GM23338 (cell line): ENCODE measurements at regions not wholly inside any gene's neighbourhood (a gene's known extent, or its start where the extent isn't known, plus 50 kb on each side); places are given as distances from the start of the nearest gene placed in this dataset.

Experiments used
- ATAC-seq: fragments of 200-7000 bp; cut with Tn5 transposase; 3 replicates; pipeline ENCODE4 v1.9.1; 2020
- DNase-seq: peaks from one replicate; pipeline ENCODE4 v3.0.0-alpha.2; 2015; ENCODE audit warnings: low spot score
- H2AFZ ChIP-seq: fragments of 200-600 bp; sonication (generic); 2 replicates; pipeline ENCODE4 v1.8.0; 2016; ENCODE audit warnings: antibody characterized with exemption, mild to moderate bottlenecking, moderate library complexity
- H3F3A ChIP-seq: fragments of 200-600 bp; sonication (generic); replicated peaks from 2 replicates; pipeline ENCODE4 v1.8.0; 2017; ENCODE audit warnings: antibody characterized with exemption, mixed run types, low read depth
- H3K27ac ChIP-seq: fragments of 200-600 bp; sonication (generic); 2 replicates; pipeline ENCODE4 v1.6.1; 2016; ENCODE audit warnings: low read depth
- H3K27me3 ChIP-seq: fragments of 200-600 bp; sonication (generic); 2 replicates; pipeline ENCODE4 v1.8.0; 2016; ENCODE audit warnings: mild to moderate bottlenecking, mixed run types, moderate library complexity; ENCODE audit not compliant: insufficient read depth
- H3K36me3 ChIP-seq: fragments of 200-600 bp; sonication (generic); 2 replicates; pipeline ENCODE4 v1.8.0; 2016; ENCODE audit warnings: mild to moderate bottlenecking; ENCODE audit not compliant: insufficient read depth
- H3K4me1 ChIP-seq: fragments of 200-600 bp; sonication (generic); 2 replicates; pipeline ENCODE4 v1.8.0; 2016; ENCODE audit warnings: mild to moderate bottlenecking, moderate library complexity; ENCODE audit not compliant: insufficient read depth
- H3K4me2 ChIP-seq: fragments of 200-600 bp; sonication (generic); 2 replicates; pipeline ENCODE4 v1.7.1; 2017; ENCODE audit warnings: mixed run types
- H3K4me3 ChIP-seq: fragments of 200-600 bp; sonication (generic); 2 replicates; pipeline ENCODE4 v1.6.1; 2016; ENCODE audit warnings: mixed run types
- H3K79me2 ChIP-seq: fragments of 200-600 bp; sonication (generic); replicated peaks from 2 replicates; pipeline ENCODE4 v1.8.0; 2017; ENCODE audit warnings: mild to moderate bottlenecking; ENCODE audit not compliant: insufficient read depth
- H3K9me2 ChIP-seq: fragments of 200-600 bp; sonication (generic); 2 replicates; pipeline ENCODE4 v1.8.0; 2017; ENCODE audit not compliant: insufficient read depth
- H4K20me1 ChIP-seq: fragments of 200-600 bp; sonication (generic); replicated peaks from 2 replicates; pipeline ENCODE4 v1.8.0; 2017; ENCODE audit warnings: mild to moderate bottlenecking; ENCODE audit not compliant: insufficient read depth
- H3K27ac Mint-ChIP-seq: 2 replicates; pipeline ENCODE4 v1.8.0; 2020; ENCODE audit warnings: inconsistent platforms, mild to moderate bottlenecking, moderate library complexity, mixed read lengths
- H3K27me3 Mint-ChIP-seq: 3 replicates; pipeline ENCODE4 v1.8.0; 2022; ENCODE audit warnings: low read depth, mild to moderate bottlenecking, moderate library complexity, mixed read lengths, inconsistent platforms; ENCODE audit not compliant: insufficient read depth, poor library complexity
- H3K36me3 Mint-ChIP-seq: 3 replicates; pipeline ENCODE4 v1.8.0; 2021; ENCODE audit warnings: low read depth, mild to moderate bottlenecking, inconsistent platforms, moderate library complexity, mixed read lengths
- H3K4me1 Mint-ChIP-seq: 3 replicates; pipeline ENCODE4 v1.8.0; 2020; ENCODE audit warnings: mild to moderate bottlenecking, inconsistent platforms, mixed read lengths
- H3K4me3 Mint-ChIP-seq: 3 replicates; pipeline ENCODE4 v1.8.0; 2021; ENCODE audit warnings: moderate library complexity, mild to moderate bottlenecking, inconsistent platforms, mixed read lengths
- H3K9me3 Mint-ChIP-seq: 3 replicates; pipeline ENCODE4 v1.8.0; 2020; ENCODE audit warnings: moderate library complexity, mild to moderate bottlenecking, inconsistent platforms, mixed read lengths
- CREB1 ChIP-seq: fragments of 250-450 bp; sonication (Bioruptor Pico); IDR thresholded peaks from 2 replicates; pipeline ENCODE4 v1.5.0; 2020; ENCODE audit warnings: low read depth, mild to moderate bottlenecking, moderate library complexity
- EZH2phosphoT487 ChIP-seq: fragments of 200-600 bp; sonication (generic); IDR thresholded peaks from one replicate; pipeline ENCODE4 v1.8.1; 2018; ENCODE audit warnings: antibody characterized with exemption; ENCODE audit not compliant: unreplicated experiment
- JUNB ChIP-seq: IDR thresholded peaks from one replicate; pipeline ENCODE4 v1.6.1; 2016; ENCODE audit warnings: antibody characterized with exemption; ENCODE audit not compliant: unreplicated experiment
- NANOG ChIP-seq: IDR thresholded peaks from 2 replicates; pipeline ENCODE4 v1.6.1; 2016; ENCODE audit warnings: antibody characterized with exemption, borderline replicate concordance
- STAT1 ChIP-seq: IDR thresholded peaks from one replicate; pipeline ENCODE4 v1.6.1; 2016; ENCODE audit warnings: antibody characterized with exemption; ENCODE audit not compliant: unreplicated experiment
- ZNF331 ChIP-seq: fragments of 250-450 bp; sonication (Bioruptor Pico); IDR thresholded peaks from 2 replicates; pipeline ENCODE4 v1.5.0; 2020; ENCODE audit warnings: low read depth, mild to moderate bottlenecking, moderate library complexity
- TF ChIP-seq, protein P1 (sequence below): fragments of 250-450 bp; sonication (Bioruptor Pico); IDR thresholded peaks from 2 replicates; pipeline ENCODE4 v1.5.0; 2020; ENCODE audit warnings: mild to moderate bottlenecking, moderate library complexity

DNA sequence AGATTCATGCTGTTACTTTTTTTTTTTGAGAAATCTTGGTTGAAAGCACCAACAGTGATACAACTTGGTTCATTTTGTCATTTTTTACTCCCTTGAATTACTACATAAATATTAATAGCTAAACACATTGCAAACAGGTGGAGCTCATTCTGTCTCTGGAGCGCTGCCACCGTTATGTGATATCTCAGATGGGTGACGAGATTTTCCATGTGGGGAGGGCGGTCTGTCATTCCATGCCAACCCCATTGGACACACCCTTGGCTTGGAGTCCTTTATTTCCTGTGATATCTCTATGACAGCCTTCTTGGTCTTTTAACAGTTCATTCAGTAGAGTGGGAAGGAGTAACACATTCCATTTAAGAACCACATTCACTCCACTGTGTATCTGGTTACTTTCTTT is 794.8 kb downstream of the SATB2 start:
- no peaks in the 10 kb centered on the region for H3K9me3 Mint-ChIP-seq
- no peak for ATAC-seq
- Histone ChIP-seq H2AFZ (no peak overlapping the region), H3K4me1 (no peaks in the 10 kb centered on the region), H4K20me1 (no peaks in the 10 kb centered on the region), H3K79me2 (no peaks in the 10 kb centered on the region), H3F3A (no peaks in the 10 kb centered on the region), H3K9me2 (no peaks in the 10 kb centered on the region), H3K36me3 (no peaks in the 10 kb centered on the region), H3K27ac (no peak overlapping the region), H3K4me3 (no peak overlapping the region), H3K27me3 (no peaks in the 10 kb centered on the region), H3K4me2 (no peak overlapping the region)
- H3K27me3 Mint-ChIP-seq = peaks cover 4% of the 10 kb centered on the region
- no peak overlapping the region for H3K4me3 Mint-ChIP-seq
- no peaks in the 10 kb centered on the region for H3K4me1 Mint-ChIP-seq
- no peaks in the 10 kb centered on the region for H3K36me3 Mint-ChIP-seq
- TF ChIP-seq JUNB = no peak
- no peak for TF ChIP-seq EZH2phosphoT487
- TF ChIP-seq, protein P1, sequence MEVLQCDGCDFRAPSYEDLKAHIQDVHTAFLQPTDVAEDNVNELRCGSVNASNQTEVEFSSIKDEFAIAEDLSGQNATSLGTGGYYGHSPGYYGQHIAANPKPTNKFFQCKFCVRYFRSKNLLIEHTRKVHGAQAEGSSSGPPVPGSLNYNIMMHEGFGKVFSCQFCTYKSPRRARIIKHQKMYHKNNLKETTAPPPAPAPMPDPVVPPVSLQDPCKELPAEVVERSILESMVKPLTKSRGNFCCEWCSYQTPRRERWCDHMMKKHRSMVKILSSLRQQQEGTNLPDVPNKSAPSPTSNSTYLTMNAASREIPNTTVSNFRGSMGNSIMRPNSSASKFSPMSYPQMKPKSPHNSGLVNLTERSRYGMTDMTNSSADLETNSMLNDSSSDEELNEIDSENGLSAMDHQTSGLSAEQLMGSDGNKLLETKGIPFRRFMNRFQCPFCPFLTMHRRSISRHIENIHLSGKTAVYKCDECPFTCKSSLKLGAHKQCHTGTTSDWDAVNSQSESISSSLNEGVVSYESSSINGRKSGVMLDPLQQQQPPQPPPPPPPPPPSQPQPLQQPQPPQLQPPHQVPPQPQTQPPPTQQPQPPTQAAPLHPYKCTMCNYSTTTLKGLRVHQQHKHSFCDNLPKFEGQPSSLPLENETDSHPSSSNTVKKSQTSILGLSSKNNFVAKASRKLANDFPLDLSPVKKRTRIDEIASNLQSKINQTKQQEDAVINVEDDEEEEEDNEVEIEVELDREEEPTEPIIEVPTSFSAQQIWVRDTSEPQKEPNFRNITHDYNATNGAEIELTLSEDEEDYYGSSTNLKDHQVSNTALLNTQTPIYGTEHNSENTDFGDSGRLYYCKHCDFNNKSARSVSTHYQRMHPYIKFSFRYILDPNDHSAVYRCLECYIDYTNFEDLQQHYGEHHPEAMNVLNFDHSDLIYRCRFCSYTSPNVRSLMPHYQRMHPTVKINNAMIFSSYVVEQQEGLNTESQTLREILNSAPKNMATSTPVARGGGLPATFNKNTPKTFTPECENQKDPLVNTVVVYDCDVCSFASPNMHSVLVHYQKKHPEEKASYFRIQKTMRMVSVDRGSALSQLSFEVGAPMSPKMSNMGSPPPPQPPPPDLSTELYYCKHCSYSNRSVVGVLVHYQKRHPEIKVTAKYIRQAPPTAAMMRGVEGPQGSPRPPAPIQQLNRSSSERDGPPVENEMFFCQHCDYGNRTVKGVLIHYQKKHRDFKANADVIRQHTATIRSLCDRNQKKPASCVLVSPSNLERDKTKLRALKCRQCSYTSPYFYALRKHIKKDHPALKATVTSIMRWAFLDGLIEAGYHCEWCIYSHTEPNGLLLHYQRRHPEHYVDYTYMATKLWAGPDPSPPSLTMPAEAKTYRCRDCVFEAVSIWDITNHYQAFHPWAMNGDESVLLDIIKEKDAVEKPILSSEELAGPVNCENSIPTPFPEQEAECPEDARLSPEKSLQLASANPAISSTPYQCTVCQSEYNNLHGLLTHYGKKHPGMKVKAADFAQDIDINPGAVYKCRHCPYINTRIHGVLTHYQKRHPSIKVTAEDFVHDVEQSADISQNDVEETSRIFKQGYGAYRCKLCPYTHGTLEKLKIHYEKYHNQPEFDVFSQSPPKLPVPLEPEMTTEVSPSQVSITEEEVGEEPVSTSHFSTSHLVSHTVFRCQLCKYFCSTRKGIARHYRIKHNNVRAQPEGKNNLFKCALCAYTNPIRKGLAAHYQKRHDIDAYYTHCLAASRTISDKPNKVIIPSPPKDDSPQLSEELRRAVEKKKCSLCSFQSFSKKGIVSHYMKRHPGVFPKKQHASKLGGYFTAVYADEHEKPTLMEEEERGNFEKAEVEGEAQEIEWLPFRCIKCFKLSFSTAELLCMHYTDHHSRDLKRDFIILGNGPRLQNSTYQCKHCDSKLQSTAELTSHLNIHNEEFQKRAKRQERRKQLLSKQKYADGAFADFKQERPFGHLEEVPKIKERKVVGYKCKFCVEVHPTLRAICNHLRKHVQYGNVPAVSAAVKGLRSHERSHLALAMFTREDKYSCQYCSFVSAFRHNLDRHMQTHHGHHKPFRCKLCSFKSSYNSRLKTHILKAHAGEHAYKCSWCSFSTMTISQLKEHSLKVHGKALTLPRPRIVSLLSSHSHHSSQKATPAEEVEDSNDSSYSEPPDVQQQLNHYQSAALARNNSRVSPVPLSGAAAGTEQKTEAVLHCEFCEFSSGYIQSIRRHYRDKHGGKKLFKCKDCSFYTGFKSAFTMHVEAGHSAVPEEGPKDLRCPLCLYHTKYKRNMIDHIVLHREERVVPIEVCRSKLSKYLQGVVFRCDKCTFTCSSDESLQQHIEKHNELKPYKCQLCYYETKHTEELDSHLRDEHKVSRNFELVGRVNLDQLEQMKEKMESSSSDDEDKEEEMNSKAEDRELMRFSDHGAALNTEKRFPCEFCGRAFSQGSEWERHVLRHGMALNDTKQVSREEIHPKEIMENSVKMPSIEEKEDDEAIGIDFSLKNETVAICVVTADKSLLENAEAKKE = no peak
- TF ChIP-seq NANOG = no peak
- no peak for TF ChIP-seq ZNF331 (CRISPR knock-in tag)
- no peak for TF ChIP-seq CREB1 (CRISPR knock-in tag)
- TF ChIP-seq STAT1 = no peak
- DNase-seq = no peak
- no peak overlapping the region for H3K27ac Mint-ChIP-seq

DNA sequence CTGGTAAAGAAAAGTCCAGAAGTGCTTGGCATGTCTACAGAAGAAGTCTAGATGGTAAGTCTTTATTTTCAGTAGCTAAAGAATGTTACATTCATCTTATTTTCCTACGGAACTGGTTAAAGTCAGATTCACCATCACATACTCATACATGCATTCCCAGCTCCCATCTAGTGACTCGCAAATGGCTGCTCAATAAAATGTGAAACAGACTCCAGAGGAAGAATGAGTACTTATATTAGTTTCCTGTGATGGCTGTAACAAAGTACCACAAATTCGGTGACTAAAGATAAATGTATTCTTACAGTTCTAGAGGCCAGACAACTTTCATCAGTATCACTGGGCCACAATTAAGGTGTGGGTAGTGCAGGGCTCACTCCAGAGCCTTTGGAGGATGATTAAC is 797.2 kb downstream of the SATB2 start:
- H3K4me2 ChIP-seq = no peak overlapping the region
- no peak overlapping the region for H3K27ac ChIP-seq
- no peaks in the 10 kb centered on the region for H3K36me3 ChIP-seq
- TF ChIP-seq CREB1 (CRISPR knock-in tag) (no peak), JUNB (no peak)
- H3K9me2 ChIP-seq = no peaks in the 10 kb centered on the region
- no peaks in the 10 kb centered on the region for H3F3A ChIP-seq
- Mint-ChIP-seq H3K36me3 (no peaks in the 10 kb centered on the region), H3K27me3 (peaks cover 1% of the 10 kb centered on the region), H3K4me3 (no peak overlapping the region), H3K9me3 (no peaks in the 10 kb centered on the region), H3K27ac (no peak overlapping the region), H3K4me1 (no peaks in the 10 kb centered on the region)
- H3K4me3 ChIP-seq = no peak overlapping the region
- no peaks in the 10 kb centered on the region for H4K20me1 ChIP-seq
- H3K79me2 ChIP-seq = no peaks in the 10 kb centered on the region
- no peaks in the 10 kb centered on the region for H3K27me3 ChIP-seq
- no peak overlapping the region for H2AFZ ChIP-seq
- H3K4me1 ChIP-seq = no peaks in the 10 kb centered on the region
- no peak for ATAC-seq
- DNase-seq = no peak
